Inflammatory macrophage treated with lipopolysaccharide for 4 hours (primary cell): ENCODE measurements at regions not wholly inside any gene's neighbourhood (a gene's known extent, or its start where the extent isn't known, plus 50 kb on each side); places are given as distances from the start of the nearest gene placed in this dataset.
"Not testable (repeated sequence)": the region's sequence is repeated elsewhere in the genome, so short reads cannot be mapped to it uniquely, and the experiment has no call there.

Source experiments
- DNase-seq: peaks from one replicate; pipeline ENCODE4 v3.0.0-alpha.2; 2020

GRCh38 chr6:135731116-135731515 is 120.4 kb upstream of the PDE7B start:
- no peak for DNase-seq

- DNase-seq, result not testable (repeated sequence)
Measured at GRCh38 chr6:135736351-135736750, 115.2 kb upstream of the PDE7B start.

DNA sequence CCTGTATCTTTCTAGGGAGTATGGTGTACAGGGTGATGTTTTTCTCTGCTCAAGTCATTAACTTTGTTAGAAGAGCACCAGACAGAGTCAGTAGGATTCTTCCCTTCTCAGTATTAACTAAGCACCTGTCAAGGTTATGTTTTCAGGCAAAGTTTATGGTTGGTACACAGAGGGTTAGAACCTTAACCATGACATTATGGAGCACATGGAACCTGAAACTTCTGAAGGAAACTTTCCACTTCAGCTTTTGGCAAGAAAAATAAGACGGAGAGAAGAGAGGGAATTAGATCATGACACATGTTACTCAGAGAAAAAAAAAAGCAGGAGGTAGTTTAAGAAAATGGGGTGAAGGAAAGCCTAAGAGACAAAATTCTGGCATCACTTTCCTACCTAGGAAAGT is 112.9 kb upstream of the PDE7B start:
- DNase-seq, result no peak

DNA sequence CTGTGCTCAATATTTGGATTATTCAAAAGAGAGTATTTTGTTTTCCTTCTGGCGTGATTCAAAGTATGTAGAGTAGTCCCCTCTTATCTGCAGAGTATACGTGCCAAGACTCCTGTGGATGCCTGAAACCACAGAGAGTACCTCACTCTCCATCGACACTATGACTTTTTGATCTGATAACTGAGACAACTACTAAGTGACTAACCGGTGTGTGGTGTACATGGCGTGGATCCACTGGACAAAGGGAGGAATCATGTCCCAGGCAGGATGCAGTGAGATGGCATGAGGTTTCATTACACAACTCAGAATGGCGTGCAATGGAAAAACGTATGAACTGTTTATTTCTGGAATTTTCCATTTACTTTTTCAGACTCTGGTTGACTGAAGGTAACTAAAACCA is 112.2 kb upstream of the PDE7B start:
- DNase-seq, result no peak

GRCh38 chr6:135740580-135740979 is 110.9 kb upstream of the PDE7B start:
- DNase-seq, result peak; percentile 3

GRCh38 chr6:135743476-135743875 is 108.0 kb upstream of the PDE7B start:
- DNase-seq, result no peak

DNA sequence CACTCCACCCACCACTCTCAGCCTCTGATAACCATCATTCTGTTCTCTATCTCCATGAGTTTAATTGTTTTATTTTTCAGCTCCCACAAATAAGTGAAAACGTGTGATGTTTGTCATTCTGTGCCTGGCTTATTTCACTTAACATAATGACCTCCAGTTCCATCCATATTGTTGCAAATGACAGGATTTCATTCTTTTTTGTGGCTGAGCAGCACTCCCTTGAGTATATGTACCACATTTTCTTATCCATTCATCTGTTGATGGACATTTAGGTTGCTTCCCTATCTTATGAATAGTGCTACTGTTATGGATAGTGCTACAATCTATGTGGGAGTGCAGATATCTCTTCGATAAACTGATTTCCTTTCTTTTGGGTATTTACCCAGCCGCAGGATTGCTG is 103.3 kb upstream of the PDE7B start:
- DNase-seq, result no peak

DNA sequence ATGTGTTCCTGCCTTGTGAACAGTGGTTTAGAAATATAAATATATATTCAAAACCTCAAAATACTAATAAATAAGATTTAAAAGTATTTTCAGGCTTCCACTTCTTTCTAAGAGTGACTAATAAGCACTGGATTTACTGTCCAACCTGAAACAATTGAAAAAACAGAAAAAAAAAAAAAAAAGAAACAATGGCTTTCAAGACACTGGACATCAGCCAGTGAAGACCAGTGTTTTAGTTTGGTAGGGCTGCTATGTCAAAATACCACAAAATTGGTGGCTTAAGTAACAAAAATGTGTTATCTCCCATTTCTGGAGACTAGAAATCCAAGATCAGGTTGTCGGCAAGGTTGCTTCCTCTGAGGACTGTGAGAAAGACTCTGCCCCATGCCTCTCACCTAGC is 101.4 kb upstream of the PDE7B start:
- DNase-seq, result no peak

DNA sequence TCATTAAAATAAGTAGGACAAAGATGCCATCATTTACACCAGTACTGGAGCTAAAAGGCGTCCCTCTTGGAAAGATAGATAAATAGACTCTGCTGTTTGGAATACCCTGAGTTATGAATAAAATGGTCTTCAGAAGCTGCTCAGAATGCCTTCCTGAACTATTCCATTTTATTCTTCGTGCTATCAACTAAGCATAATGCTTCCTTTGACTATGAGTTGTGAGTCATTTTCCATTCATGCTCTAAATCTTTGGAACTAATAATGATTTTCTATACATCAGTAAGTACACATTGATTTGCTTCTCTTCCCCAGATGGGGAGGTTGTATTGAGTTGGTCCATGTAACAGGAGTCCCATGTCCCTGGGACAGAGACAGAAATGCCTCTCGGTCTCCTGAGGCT is 98.3 kb upstream of the PDE7B start:
- no peak for DNase-seq

GRCh38 chr6:135759831-135760230 is 91.7 kb upstream of the PDE7B start:
- no peak for DNase-seq

GRCh38 chr6:135774006-135774405 is 77.5 kb upstream of the PDE7B start:
- no peak for DNase-seq

DNA sequence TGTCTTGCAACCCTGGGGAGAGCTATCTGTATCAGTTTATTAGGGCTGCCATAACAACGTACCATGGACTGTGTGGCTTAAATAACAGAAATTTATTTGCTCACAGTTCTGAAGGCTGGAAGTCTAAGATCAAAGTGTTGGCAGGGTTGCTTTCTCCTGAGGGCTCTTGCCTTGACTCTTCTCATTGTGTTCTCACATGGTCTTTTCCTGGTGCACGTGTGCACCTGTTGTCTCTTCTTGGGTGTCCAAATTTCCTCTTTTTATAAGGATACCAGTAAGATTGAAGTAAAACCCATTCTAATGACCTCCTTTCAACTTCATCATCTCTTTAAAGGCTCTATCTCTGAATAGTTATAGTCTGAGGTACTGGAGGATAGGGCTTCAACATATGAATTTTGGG is 72.3 kb upstream of the PDE7B start:
- no peak for DNase-seq

DNA sequence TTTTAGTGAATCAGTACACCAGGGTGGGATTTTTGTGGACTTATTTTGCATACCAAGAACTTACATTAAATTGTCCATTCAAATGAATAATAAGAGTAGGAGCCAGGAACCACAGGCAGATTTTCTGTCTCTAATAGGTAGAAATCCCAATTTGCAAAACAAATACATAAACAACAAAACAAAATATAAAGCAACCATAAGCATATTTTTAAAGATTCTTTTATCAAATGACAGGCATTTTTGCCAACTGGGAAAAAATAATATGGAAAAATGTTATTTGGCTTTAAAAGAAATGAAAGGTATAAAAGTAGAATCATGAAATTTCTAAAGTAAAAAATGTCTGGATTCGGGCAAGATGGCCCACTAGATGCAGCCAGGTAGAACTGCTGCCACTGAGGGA is 71.2 kb upstream of the PDE7B start:
- no peak for DNase-seq

DNA sequence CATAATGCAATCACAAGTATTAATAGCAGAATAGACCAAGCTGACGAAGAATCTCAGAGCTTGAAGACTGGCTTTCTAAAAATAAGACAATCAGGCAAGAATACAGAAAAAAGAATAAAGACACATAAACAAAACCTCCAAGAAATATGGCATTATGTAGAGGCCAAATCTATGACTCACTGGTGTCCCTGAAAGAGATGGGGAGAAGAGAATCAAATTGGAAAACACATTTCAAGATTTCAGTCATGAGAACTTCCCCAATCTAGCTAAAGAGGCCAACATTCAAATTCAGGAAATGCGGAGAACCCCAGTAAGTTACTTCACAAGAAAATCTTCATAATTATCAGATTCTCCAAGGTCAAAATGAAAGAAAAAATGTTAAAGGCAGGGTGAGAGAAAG is 69.0 kb upstream of the PDE7B start:
- DNase-seq, result peak; percentile 22

- no peak for DNase-seq
Measured at GRCh38 chr6:135784507-135784906, 67.0 kb upstream of the PDE7B start.

DNA sequence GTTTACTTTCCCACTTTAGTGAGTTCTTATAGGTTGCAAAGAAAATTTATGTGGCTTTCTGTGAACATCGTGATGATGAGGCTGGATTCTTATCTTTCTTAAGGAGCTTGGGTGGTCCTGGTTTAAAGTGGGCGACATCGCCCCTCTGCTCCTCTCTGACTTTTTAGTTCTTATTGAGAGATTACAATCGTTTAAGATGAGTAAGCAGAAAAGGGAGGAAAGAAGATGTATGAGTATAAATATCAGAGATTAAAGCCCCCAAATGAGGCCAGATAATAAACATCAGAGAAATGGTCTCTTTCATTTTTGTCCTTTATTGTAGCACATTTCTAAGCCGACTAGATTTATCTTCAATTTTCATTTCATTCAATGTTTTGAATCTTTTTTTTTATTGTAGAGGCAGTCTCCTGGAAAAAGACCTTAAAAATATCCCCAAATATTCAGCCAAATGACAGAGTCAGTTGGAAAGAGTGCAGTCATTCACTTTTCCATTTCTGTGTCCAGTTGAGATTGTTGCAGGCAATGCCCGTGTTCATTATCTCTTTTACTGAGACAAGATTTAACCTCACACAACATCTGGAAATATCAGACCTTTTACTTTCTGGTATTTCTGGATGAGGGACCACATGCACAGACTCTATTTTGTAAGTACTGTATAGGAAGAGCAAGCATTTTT is 62.0 kb upstream of the PDE7B start:
- DNase-seq, result no peak

GRCh38 chr6:135791441-135791840 is 60.1 kb upstream of the PDE7B start:
- no peak for DNase-seq

GRCh38 chr6:135796643-135797305 is 54.7 kb upstream of the PDE7B start:
- no peak for DNase-seq

DNA sequence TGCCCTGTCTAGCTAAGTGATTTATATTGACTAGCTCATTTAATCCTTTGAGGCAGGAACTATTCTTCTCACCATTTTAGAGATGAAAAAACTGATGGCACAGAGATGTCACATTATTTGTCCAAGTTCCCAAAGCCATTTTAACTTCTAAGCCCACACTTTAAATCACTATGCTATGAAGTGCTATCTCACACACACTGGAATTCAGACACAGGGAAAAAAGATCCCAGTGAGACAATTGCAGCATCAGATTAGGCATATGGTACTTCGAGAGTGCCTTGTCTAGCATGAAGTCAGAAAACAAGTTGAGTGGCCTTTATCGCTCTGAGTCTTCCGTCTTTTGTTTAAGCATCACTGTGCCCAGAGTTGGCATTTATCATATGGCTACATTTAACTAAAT is 54.1 kb upstream of the PDE7B start:
- no peak for DNase-seq

DNA sequence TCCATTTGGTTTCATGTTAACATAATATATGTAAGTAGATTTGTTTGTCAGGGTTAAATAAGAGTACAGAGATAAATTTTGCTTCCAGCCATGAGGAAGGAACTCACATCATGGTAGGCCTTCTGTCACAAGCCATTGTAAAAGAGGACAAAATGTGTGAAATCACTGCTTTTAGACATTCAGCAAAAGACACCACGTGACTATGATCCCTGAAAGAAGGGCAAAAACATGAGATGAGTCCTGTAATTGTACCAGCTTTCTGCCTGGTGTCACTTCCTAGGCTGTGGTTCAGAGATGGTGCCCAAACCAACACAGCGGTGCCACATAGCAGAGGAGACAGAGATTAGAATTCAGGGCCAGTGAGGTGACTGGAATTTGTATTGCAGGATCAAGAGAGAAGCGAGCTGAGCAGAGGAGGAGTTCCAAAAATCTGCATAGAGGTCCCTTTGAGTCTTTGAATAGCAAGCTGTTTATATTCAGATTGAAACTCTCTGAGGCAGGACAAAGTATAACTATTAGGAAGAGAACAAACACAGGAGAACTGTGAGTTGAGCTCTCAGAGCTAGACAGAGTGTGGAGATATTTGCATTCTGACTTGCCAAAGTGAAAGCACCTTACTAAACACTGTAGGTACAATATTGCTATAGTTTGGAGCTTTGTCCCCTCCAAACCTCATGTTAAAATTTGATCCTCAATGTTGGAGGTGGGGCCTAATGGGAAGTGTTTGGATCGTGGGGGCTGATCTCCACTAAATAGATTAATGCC is 52.6 kb upstream of the PDE7B start:
- no peak for DNase-seq
